ENCODE measurements at regions not wholly inside any gene's neighbourhood (a gene's known extent, or its start where the extent isn't known, plus 50 kb on each side); places are given as distances from the start of the nearest gene placed in this dataset.
"Not testable (repeated sequence)": the region's sequence is repeated elsewhere in the genome, so short reads cannot be mapped to it uniquely, and the experiment has no call there.

- DNase-seq (ENCODE audit: low read depth, low spot score), result no peak
Measured at GRCh38 chr4:3651267-3651845, 114.8 kb upstream of the ADRA2C start.

- DNase-seq (ENCODE audit: low read depth, low spot score), result no peak
Measured at GRCh38 chr4:3649491-3649890, 116.7 kb upstream of the ADRA2C start.

DNA sequence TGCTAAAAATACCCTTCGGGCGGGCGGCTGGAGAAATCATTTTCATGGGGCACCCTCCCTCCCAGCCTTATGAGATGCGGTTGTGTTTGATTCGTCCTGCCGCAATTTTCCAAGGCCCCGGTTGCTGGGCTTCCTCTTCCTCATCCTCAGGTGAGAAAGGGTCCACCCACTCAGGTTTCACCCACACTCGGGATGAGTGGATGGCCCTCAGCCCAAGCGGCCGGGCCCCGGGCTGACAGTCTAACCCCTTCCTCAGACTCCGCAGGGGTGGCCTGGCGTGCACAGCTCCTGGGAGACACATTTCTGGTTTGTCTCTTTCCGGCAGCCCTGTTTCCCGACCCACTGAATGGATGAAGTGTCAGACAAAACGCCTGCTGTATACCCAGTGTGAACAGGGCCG lies 116.5 kb upstream of the LRPAP1 start:
- no peak for DNase-seq (ENCODE audit: low read depth, low spot score)

DNA sequence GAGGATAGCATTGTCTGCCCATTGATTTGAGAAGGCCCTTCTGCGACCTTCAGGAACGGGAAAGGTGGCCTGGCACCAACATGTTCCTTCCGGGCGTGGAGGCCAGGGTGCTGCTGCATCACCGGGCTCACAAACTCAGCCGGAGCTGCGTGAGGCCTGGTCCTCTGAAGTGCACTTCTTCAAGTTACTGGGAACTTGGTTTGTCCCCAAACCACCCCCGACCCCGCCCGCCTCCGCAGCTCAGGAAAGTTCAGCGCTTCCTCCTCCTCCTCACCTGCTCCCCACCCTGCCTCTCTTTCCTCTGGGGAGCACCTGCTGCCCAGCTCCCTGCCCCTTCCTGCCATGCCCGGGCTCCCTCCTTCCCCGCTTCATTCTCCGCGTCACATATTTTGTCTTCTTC lies 116.0 kb upstream of the LRPAP1 start:
- no peak for DNase-seq (ENCODE audit: low read depth, low spot score)

DNA sequence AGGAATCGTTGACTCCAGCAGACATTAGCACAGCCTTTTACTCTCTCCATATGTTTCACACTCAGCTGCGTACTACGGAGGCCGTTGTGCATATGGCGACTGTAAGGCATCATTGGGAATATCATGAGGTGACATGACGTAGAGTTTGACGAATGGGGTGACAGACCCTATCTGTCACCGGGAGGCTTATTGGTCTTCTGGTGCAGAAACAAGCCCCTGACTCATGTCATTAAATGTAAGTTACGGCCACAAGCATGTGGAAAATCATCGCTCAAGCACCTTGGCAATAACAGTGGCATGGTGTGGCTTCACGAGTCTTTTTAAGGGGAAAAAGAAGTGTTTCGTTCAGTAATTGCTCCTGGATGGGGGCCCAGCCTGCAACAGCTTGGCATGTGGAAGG lies 115.2 kb upstream of the LRPAP1 start:
- no peak for DNase-seq (ENCODE audit: low read depth, low spot score)

- no peak for DNase-seq (ENCODE audit: low read depth, low spot score)
Measured at GRCh38 chr4:3645711-3646679, 113.8 kb upstream of the LRPAP1 start.

DNA sequence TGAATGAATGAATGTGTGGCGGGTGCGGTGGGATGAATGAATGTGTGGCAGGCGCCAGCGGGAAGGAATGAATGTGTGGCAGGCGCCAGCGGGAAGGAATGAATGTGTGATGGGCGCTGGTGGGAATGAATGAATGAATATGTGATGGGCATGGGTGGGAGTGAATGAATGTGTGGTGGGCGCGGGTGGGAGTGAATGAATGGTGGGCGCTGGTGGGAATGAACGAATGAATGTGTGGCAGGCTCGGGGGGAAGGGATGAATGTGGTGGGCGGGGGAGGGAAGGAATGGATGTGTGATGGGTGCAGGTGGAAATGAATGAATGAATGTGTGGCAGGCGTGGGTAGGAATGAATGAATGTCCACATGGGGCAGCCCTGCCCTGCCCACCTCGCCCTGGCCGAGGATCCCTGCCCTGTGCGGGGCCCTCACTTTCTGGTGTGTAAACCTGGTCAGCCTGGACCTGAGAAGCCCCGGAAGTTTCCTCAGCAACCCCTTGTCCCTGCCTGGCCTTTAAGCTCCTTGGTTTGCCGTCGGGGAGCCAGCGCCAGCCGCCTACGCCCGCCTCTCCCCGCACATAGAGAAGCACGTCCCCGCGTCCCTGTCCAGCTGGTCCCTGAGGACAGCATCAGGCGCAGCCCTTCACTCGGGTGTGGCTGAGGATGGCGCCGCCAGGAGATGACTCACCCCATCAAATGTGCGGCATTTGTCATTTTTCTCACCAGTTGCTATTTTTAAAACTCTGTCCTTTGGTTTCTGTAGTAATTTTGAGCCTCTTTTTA lies 112.8 kb upstream of the LRPAP1 start:
- no peak for DNase-seq (ENCODE audit: low read depth, low spot score)

DNA sequence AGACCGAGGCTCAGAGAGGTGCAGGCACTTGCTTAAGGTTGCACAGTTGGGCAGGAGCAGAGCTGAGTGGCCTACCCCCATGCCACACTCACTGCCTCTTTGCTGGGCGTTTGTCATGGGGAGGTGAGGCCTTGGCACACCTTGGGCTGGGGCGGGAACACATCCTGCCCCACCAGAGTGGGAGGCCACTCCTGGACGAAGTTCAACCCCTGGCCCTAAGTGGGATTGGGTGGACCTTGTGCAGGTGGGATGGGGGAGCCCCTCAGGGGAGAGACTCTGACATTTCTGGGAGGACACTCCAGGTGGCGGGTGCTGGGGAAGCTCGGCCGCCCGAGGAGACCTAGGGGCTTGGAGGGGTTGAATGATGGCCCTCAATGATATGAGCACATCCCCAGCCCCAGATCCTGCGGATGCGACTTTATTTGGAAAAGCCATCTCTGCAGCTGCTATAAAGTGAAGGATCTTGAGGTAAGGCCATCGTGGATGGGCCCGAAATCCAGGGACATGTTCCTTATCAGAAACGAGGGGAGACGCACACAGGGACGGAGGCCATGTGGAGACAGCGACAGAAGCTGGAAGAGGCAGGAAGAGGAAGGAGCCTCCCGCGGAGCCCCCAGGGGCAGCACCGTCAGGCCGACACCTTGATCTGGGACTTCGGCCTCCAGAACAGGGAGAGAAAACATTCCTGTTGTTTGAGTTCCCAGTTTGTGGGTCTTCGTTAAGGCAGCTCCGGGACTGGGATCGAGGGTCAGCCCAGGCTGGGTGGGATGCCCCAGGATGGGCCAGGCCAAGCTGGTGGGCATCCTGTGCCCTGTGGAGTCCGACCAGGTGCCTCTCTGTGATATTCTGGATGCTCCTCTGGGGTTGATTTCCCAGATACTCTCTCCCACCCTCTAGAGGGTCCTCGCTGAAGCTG lies 111.6 kb upstream of the LRPAP1 start:
- DNase-seq (ENCODE audit: low read depth, low spot score), result no peak

DNA sequence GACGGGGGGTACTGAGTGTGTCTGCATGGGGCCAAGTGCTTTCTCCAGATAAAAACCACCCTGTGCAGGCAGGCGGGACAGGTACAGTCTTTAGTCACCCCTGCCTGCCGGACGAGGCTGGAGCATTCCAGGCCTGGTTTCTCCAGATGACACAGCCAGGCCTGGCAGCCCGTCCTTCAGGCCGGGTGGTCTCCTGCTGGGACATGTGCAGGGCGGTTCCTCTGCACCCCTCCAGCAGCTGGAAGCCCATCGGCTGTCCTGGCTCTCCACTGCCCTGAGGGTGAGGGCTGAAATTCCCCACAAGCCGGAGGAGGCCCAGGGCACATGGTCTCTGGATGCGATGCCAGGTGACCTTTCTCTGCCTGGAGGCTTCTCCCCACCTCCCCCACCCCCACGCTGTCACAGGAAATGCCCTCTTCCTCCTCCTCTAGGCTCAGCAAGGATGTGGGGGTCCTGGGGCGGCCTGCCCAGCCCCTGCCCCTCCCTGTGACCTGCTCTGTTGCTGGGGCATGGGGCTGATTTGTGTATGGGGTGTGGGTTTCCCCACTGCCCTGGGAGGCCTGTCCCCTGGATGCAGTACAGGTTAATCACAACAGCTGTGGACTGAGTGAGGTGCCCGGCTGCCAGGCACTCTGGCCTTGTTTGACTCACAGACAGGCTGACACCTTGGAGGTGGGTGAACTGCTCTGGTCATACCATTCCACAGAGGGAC lies 110.7 kb upstream of the LRPAP1 start:
- no peak for DNase-seq (ENCODE audit: low read depth, low spot score)

- no peak for DNase-seq (ENCODE audit: low read depth, low spot score)
Measured at GRCh38 chr4:3642056-3642630, 109.9 kb upstream of the LRPAP1 start.

DNA sequence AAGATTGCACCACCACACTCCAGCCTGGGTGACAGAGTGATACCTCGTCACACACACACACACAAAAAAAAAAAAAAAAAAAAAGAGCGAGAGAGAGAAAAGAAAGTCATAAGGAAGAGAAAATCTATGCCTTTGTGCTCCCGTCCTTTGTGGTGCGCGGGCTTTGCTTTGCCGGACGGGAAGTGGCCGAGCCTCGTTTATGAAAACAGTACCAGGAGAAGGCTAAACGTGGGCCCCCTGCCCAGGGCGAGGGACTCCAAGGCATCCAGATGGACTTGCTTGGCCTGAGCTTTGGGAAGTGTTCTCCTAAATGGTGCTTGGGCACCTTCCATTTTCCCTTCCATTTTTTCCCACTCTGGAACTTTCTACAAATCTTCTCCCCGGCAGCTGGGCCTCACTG lies 109.3 kb upstream of the LRPAP1 start:
- no peak for DNase-seq (ENCODE audit: low read depth, low spot score)

- DNase-seq (ENCODE audit: low read depth, low spot score), result no peak
Measured at GRCh38 chr4:3640587-3640962, 108.4 kb upstream of the LRPAP1 start.

DNA sequence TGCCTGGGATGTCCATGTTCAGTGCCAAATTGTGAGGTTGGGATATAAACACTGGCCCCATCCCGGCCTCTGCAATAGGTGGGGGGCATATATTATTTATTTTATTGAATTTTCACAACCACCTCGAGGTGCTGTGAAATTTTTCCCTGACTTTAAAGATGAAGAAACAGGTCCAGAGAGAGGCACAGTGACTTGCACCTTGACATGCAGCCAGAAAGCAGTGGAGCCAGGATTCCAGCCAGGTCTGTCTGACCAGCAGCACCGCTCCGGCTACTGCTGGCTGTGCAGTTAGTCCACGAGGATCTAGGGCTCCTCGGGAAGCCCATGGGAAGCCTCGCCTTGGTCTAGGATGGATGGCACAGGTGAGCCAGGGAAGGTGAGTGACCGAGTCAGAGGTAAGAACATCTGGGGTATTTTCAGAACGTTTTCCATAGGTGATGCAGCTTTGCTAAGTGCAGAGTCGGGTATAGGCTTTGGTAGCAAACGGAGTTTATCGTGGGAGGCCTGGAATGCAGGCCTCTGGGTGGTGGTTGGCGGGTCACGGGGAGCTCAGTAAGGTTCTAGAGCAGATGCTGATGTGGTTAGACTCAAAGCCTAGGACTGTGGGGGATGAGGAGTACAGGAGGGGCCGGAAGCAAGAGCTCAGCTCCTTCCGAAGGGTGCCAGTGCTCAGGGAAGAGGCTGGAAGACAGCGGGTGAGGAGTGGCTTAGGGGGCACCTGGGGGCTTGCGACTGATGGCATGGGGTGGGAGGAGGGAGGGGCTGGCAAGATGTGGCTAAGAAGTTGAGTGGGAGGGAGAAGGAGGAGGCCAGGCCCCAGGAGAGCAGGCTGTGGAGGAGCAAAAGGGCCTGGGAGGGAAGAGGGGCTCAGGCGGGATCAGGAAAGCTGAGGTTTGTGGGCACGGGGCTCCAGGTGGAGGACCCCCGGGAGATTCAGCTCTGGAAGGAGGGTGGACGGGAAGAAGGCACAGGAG lies 107.7 kb upstream of the LRPAP1 start:
- no peak for DNase-seq (ENCODE audit: low read depth, low spot score)

DNA sequence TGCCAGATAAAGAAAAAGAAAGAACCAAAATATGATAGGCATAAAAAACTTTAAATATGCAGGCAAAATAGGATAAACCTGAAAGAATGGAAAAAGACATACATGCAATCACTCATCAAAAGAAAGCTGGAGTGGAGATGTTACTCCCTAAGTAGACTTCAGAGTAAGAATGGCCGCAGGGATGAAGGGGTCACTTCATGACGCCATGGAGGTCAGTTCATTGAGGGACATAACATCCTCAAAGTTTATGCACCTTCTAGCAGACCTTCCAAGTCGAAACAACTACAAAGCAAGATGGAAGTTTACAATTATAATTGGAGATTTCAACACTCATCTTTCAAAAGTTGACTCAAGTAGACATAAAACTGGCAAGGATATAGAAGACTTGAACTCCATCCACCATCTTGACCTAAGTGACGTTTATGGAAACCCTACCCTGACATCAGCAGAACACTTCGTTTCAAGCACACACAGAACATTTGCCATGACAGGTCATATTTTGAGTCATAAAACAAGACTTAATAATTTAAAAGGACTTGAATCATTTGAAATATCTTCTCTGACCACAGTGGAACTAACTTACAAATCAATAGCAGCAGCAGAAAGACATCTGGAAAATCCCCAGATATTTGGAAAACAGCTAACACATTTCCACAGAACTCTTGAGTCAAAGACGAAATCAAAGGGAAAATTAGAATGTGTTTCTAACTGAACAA lies 106.0 kb upstream of the LRPAP1 start:
- DNase-seq (ENCODE audit: low read depth, low spot score), result no peak

DNA sequence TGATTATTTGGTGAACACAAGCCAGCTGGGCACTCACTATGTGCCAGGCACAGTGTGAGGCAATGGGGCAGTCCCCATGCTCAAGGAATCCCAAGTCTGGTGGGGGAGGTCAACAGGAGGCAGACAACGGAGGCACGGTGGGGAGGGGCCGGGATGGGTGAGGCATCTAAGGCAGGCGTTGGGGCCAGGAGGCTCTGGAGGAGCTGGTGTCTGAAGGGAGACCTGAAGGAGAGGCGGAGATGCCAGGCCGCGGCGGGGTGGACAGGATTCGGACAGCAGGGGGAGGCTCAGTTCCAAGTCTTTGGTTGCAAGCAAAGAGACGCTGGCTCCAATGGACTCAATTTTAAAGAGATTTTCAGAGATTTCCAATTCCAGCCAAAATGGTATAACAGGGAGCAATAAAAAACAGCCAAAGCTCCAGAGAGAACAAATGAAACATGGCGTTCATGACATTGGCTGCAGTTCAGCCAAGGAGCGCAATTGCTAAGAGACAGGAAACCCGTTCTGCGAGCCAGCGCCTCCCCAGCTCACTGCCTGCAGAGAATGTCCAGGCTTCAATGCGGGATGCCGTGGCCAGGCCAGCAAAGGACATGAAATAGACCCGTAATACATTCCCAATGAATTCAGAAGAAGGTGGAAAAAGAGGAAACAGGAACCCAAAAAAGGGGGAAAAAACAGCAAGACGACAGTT lies 105.2 kb upstream of the LRPAP1 start:
- no peak for DNase-seq (ENCODE audit: low read depth, low spot score)

- no peak for DNase-seq (ENCODE audit: low read depth, low spot score)
Measured at GRCh38 chr4:3636646-3637320, 104.6 kb upstream of the LRPAP1 start.

- not testable (repeated sequence) for DNase-seq (ENCODE audit: low read depth, low spot score)
Measured at GRCh38 chr4:3636020-3636419, 103.8 kb upstream of the LRPAP1 start.
